HEK293T (cell line): ENCODE measurements at regions not wholly inside any gene's neighbourhood (a gene's known extent, or its start where the extent isn't known, plus 50 kb on each side); places are given as distances from the start of the nearest gene placed in this dataset.
"Not testable (repeated sequence)": the region's sequence is repeated elsewhere in the genome, so short reads cannot be mapped to it uniquely, and the experiment has no call there.

ENCODE experiments used
- CTCF ChIA-PET: fragments of 350-600 bp; formaldehyde crosslinking; extraction: SDS; loops from one replicate; lab custom pipeline; 2021; ENCODE audit warnings: antibody characterized with exemption, inconsistent platforms; lab: Yijun Ruan, JAX
- POLR2A ChIA-PET: fragments of 350-600 bp; formaldehyde crosslinking; extraction: SDS; loops from one replicate; lab custom pipeline; 2020; ENCODE audit warnings: antibody characterized with exemption, inconsistent platforms; lab: Yijun Ruan, JAX
- DNase-seq: peaks from one replicate; pipeline ENCODE4 v3.0.0; 2012; ENCODE audit warnings: mixed read lengths; ENCODE audit errors: extremely low spot score
- ARNT ChIP-seq: fragments of 450-650 bp; IDR thresholded peaks from 2 replicates; pipeline ENCODE4 v1.6.1; 2017; ENCODE audit warnings: mild to moderate bottlenecking
- BHLHE40 ChIP-seq: fragments of 450-650 bp; IDR thresholded peaks from 2 replicates; pipeline ENCODE4 v1.6.1; 2016; ENCODE audit warnings: mild to moderate bottlenecking, moderate library complexity, borderline replicate concordance
- CTBP1 ChIP-seq: fragments of 450-650 bp; IDR thresholded peaks from 2 replicates; pipeline ENCODE4 v1.6.1; 2016; ENCODE audit warnings: borderline replicate concordance
- ELF4 ChIP-seq: fragments of 450-650 bp; IDR thresholded peaks from 2 replicates; pipeline ENCODE4 v1.6.1; 2017; ENCODE audit warnings: antibody characterized with exemption
- FOXA1 ChIP-seq: fragments of 450-650 bp; IDR thresholded peaks from 2 replicates; pipeline ENCODE4 v1.6.1; 2016; ENCODE audit warnings: mild to moderate bottlenecking
- FOXK2 ChIP-seq: fragments of 450-650 bp; IDR thresholded peaks from 2 replicates; pipeline ENCODE4 v1.6.1; 2016; ENCODE audit warnings: mild to moderate bottlenecking
- FOXM1 ChIP-seq: fragments of 450-650 bp; IDR thresholded peaks from 2 replicates; pipeline ENCODE4 v1.6.1; 2017; ENCODE audit warnings: mild to moderate bottlenecking, borderline replicate concordance
- HDGF ChIP-seq: fragments of 450-650 bp; IDR thresholded peaks from 2 replicates; pipeline ENCODE4 v1.6.1; 2017; ENCODE audit warnings: antibody characterized with exemption, borderline replicate concordance
- L3MBTL2 ChIP-seq: fragments of 450-650 bp; conservative IDR thresholded peaks from 2 replicates; pipeline ENCODE4 v1.6.1; 2016; ENCODE audit warnings: mild to moderate bottlenecking
- LEF1 ChIP-seq: fragments of 450-650 bp; IDR thresholded peaks from 2 replicates; pipeline ENCODE4 v1.6.1; 2017; ENCODE audit warnings: mild to moderate bottlenecking, borderline replicate concordance
- NFRKB ChIP-seq: fragments of 450-650 bp; IDR thresholded peaks from 2 replicates; pipeline ENCODE4 v1.6.1; 2016; ENCODE audit warnings: mild to moderate bottlenecking, moderate library complexity
- PKNOX1 ChIP-seq: fragments of 450-650 bp; IDR thresholded peaks from 2 replicates; pipeline ENCODE4 v1.6.1; 2016
- SP1 ChIP-seq: fragments of 450-650 bp; IDR thresholded peaks from 2 replicates; pipeline ENCODE4 v1.6.1; 2017
- SUZ12 ChIP-seq: fragments of 450-650 bp; IDR thresholded peaks from 2 replicates; pipeline ENCODE4 v1.6.1; 2016; ENCODE audit warnings: mild to moderate bottlenecking
- TARDBP ChIP-seq: fragments of 450-650 bp; IDR thresholded peaks from 2 replicates; pipeline ENCODE4 v1.6.1; 2016
- ZNF384 ChIP-seq: fragments of 450-650 bp; IDR thresholded peaks from 2 replicates; pipeline ENCODE4 v1.6.1; 2016

- CTCF ChIA-PET: no interaction called here
- POLR2A ChIA-PET: no interaction called here
- DNase-seq: no peak
- TF ChIP-seq BHLHE40 (no peak), PKNOX1 (no peak), ARNT (no peak), TARDBP (no peak), SP1 (no peak), CTBP1 (no peak), LEF1 (no peak), SUZ12 (no peak), ZNF384 (no peak), FOXA1 (no peak), FOXK2 (no peak), L3MBTL2 (no peak), FOXM1 (no peak), NFRKB (no peak), ELF4 (no peak), HDGF (no peak)
These were observed 414.9 kb downstream of the SATB2 start for GRCh38 chr2:199042660-199043379.

- POLR2A ChIA-PET: no interaction called here
- TF ChIP-seq BHLHE40 (no peak), SUZ12 (no peak), ARNT (no peak), ELF4 (no peak), LEF1 (no peak)
- DNase-seq: no peak
- CTCF ChIA-PET: no interaction called here
These were observed 417.2 kb downstream of the SATB2 start for GRCh38 chr2:199040522-199040921.

- CTCF ChIA-PET, DNase-seq, POLR2A ChIA-PET: not testable (repeated sequence)
These were observed 424.0 kb downstream of the SATB2 start for GRCh38 chr2:199033761-199034160.

- no peak for DNase-seq
- ChIA-PET CTCF (no interaction called here), POLR2A (no interaction called here)
- TF ChIP-seq FOXM1 (no peak), ELF4 (no peak), CTBP1 (no peak), TARDBP (no peak), ARNT (no peak), FOXK2 (no peak), PKNOX1 (no peak), ZNF384 (no peak), LEF1 (no peak), FOXA1 (no peak), NFRKB (no peak), L3MBTL2 (no peak), SP1 (no peak), BHLHE40 (no peak), SUZ12 (no peak)
These were observed 432.6 kb downstream of the SATB2 start for GRCh38 chr2:199025146-199025545.

GRCh38 chr2:199024224-199024623 lies 433.5 kb downstream of the SATB2 start:
- POLR2A ChIA-PET: no interaction called here
- CTCF ChIA-PET: interaction anchor here (0.7 kb wide), 2 partner anchors 461 to 1215 kb away, joined by 3 read pairs; no protein-coding TSS in a partner anchor

More at GRCh38 chr2:199024224-199024623, 433.5 kb downstream of the SATB2 start:
- TF ChIP-seq FOXM1 (no peak), TARDBP (no peak), CTBP1 (no peak), L3MBTL2 (no peak), LEF1 (no peak), PKNOX1 (no peak), NFRKB (no peak), SUZ12 (no peak), ZNF384 (no peak), FOXK2 (no peak), SP1 (no peak), HDGF (no peak), ARNT (no peak), ELF4 (no peak)
- no peak for DNase-seq
